EL (cell line): ENCODE measurements at regions not wholly inside any gene's neighbourhood (a gene's known extent, or its start where the extent isn't known, plus 50 kb on each side); places are given as distances from the start of the nearest gene placed in this dataset.

ENCODE experiments used
- DNase-seq: peaks from one replicate; pipeline ENCODE4 v3.0.0-alpha.2; 2016

GRCh38 chr10:78813526-78813925, 255.2 kb upstream of the ZMIZ1 start:
- no peak for DNase-seq

DNA sequence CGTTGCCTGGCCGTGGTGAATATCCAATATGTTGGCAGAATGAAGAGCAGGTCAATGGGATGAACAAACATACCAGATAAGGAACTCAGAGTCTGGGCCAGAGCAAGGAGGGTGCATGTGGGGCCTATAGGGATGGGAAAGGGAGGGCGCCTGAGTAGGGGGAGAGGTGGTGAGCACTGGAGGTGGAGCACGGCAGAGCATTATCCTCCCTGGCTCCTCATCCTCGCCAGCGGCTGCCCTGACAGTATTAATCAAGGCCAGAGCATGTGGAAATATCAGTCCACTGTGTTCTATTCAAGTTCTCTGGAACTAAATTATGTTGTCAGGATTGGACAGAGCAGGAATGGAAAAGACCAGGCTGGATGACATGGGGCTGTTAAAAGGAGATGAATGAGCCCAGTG, 254.8 kb upstream of the ZMIZ1 start:
- no peak for DNase-seq

DNA sequence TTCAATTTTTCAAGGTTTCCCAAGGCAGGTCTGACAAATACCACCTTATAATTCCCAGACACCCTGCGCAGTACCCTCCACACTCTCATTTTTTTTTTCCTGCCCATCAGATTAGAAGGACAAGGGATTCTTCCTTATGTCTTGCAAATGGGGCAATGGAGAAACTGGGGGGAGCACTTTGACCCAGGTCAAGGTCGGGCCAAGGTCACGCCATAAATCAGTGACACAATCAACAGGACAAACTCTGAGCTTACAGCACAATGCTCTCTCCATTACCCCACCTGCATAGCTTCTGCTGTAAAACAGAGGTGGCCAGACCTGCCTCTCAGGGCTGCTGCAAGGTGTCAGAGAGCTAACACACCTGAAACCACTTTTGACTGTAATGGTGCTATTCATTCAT, 254.4 kb upstream of the ZMIZ1 start:
- DNase-seq: no peak

- no peak for DNase-seq
Measured at GRCh38 chr10:78815702-78816334, 252.9 kb upstream of the ZMIZ1 start.

DNA sequence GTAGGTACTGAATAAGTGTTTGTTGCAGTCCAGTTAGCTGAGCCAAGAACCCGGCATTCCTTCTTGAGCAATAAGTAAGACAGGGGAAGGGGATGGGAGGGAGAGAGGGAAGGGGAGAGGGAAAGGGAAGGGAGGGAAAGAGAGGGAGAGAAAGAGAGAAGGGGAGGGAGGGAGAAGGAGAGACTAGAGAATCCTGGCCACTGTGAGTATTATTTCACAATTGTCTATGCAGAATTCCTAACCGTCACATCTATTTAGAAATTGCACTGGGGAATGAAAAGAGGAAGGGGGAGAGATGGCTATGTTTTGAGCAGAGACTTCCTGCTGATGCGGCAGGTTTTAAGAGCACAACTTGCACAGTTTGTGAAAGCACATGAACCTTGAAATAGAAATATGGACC, 251.4 kb upstream of the ZMIZ1 start:
- no peak for DNase-seq

DNA sequence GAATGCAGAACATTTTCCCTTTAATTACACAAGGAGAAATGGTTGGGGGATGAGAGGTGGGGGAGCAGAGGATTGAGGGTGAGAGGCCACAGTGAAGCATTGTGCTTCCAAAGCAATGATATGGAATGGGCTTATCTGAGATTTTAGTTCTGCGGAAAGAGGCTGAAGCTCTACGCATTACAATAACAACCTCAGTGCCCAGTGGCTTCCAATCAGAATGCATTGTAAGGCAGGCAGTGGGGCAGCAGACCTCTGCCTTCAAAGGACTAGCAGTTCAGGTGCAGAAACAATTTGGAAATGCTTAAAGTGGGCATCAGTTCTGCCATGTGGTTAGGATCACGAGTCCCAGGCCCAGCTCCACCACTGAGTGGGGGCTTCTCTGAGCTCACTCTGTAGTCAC, 251.0 kb upstream of the ZMIZ1 start:
- no peak for DNase-seq

GRCh38 chr10:78819361-78820006, 249.3 kb upstream of the ZMIZ1 start:
- no peak for DNase-seq

GRCh38 chr10:78820007-78820362, 248.8 kb upstream of the ZMIZ1 start:
- DNase-seq: no peak

DNA sequence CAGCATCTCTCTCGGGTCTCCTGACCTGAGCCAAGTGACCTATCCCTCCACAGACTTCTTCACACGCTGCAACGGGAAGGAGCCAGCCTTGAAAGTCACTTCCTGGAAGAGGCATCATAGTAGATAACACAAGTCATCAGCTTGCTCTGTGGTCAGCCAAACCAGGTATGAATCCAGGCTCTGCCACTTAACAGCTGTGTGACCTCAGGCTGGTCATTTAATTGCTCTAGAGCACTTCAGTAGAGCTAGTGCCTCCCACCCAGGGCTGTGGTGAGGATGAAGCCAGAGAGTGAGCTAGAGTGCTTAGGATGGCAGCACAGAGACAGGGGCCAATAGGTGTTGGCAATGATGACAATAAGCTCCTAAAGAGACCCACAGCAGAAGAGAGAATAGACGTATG, 247.7 kb upstream of the ZMIZ1 start:
- DNase-seq: no peak

DNA sequence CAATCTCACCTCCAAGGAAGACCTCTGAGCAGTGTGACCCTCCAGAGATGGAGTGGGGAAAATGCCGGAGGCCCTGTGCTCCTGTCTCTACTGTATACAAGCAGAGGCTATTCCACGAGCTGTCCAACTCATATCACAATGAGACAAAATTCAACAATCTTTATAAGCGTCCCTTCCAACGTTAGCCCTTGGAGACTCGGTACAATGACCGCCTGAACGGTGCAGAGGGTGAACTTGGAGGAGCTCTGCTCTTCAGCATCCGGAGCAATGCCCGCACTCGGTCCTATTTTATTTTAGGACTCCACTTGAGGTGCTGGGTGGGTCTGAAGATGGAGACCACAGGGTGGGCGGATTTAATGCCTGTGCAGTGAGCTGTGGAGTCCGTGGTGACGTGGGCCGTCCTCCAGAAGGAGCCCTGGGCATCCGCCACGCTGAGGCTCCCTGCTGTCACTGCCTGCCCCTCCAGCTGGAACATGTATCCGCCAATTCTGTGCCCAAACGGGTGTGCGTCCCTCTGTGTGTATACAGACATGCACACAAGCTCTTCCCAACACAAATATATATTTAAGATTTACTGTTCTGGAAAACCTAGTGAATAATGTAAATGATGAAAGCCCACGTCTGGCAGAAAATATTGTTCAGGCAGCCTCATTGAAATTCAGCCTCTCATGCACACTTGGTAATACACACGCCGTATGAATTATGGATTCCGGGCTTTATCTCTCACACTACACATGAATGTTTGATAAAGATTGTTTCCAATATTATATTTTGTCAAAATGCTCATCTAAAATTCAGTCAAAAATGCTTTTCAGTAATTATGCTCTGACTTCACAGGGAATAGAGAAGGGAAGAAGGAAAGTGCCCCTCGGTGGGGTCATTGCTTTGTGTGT, 239.9 kb upstream of the ZMIZ1 start:
- DNase-seq: no peak

GRCh38 chr10:78829565-78829964, 239.2 kb upstream of the ZMIZ1 start:
- peak; percentile 15 for DNase-seq

DNA sequence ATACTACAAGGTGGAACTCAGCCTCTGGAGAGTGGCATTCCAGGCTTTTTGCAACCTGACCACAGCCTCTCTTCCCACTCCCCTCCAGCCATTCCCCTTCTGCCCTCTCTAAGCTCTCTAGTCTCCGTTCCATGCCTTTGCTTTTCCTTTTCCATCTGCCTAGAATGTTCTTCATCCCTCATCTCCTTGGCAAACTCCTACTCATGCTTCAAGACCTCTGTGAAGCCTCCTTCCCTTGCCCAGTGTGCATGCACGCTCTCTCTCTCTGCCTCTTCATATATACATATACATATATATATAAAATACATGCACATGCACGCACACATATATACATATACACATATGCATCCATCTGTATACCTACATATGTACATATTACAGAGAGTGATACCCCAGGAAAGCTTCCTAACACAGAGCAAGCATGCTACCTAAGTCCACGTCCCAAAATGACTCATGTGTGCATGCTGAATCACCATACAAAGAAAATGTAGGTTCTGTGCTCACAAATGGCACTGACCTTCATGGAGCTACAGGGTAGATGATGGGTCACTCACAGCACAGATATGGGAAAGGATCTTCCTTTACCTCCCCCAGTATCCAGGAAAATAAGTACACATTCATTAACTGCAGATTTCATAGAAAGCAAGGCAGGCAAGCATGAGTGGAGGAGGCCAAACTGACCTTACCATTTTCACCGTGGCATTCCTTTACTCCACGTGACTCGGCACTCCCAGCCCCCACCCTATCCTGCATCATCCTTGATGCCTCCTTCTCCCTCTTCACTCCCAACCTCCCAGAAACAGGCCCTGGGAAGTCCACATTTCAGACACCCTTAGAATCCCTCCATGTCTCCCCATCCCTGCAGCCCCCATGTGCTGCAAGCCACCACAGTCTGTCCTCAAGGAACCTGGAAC, 238.4 kb upstream of the ZMIZ1 start:
- DNase-seq: peak; percentile 26

- DNase-seq: no peak
Measured at GRCh38 chr10:78830976-78831375, 237.8 kb upstream of the ZMIZ1 start.

DNA sequence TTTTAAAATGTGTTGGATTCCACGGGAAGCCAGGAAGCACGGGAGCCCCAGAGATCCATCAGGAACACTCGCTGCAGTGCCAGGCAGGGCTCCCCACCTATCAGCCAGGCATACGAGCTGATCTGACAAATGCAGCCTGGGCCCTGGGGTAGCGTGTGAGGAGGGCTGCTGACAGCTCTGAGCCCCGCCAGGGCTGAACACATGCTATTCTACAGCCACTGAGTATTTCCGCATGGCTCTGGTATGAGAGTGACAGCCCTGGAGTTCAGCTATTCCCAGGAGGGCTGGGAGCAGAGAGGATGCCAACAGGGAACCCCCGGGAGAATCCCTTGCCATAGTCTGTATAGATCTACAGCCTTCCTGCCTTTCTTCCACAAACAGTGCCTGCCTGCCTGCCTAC, 237.3 kb upstream of the ZMIZ1 start:
- no peak for DNase-seq

DNA sequence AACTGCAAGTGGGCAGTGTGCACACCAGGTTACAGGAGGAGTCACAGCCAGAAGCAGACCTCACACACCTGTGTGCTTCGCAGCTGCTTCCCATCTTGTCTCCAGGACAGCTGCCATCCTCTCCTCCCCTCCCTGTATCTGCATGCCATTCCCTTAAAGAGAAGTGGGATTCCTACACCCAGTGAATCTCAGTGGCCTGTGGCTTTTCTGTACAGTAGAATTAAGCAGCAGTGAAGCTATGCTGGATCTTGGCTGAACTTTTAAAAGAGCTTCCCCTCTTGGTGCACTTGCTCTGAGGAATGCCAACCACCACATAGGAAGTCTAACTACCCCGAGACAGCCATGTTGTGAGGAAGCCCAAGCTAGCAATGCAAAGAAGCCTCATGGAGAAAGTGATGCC, 236.5 kb upstream of the ZMIZ1 start:
- no peak for DNase-seq

- DNase-seq: no peak
Measured at GRCh38 chr10:78838141-78838657, 230.6 kb upstream of the ZMIZ1 start.

GRCh38 chr10:78843495-78843894, 225.3 kb upstream of the ZMIZ1 start:
- DNase-seq: no peak

DNA sequence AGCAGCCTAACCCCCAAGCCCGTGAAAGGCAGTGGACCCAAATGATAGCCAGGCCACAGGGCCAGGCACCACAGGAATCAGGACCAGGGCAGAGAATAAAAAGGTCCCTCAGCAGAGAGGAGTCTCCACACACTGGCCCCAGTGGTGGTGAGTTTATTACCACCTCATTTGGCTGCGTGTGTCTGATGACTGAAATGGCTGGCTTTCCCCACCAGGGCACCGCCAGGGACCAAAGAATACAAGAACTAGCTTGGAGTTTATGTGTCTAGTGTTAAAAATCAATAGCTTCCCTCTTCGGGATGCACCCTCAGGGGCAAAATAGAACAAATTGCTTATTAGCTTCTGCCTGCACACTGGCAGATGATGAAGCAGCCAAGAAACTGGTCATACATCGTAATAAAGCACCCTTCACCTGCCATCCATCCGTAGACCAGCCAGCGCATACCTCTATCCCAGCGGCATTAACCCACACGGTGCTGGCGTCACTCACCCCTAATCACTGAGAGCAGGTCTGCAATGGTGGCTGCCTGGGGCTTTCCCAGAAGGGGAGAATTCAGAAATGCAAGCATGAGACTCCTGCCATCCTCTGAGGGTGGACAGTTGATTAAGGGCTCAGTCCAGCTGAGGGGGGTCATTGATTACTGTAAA, 223.7 kb upstream of the ZMIZ1 start:
- no peak for DNase-seq

DNA sequence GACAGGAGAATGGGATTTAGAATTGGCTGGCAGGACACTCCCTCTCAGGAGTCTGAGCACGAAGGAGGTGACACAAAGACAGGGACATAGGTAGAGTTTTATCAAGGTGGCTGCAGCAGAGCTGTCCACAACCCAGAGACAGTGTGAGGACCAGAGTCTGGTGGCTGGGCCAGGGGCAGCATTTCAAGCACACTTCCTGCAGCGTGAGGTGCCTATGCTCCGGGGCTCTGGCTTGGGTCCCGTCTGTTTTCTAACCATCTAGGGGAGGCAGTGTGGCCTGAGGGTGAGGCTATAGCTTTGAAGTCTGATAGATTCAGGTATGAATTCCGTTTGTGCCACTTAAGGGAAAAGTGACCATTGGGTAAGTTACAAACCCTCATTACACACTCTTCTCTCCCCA, 222.7 kb upstream of the ZMIZ1 start:
- no peak for DNase-seq

- no peak for DNase-seq
Measured at GRCh38 chr10:78846760-78847159, 222.0 kb upstream of the ZMIZ1 start.

DNA sequence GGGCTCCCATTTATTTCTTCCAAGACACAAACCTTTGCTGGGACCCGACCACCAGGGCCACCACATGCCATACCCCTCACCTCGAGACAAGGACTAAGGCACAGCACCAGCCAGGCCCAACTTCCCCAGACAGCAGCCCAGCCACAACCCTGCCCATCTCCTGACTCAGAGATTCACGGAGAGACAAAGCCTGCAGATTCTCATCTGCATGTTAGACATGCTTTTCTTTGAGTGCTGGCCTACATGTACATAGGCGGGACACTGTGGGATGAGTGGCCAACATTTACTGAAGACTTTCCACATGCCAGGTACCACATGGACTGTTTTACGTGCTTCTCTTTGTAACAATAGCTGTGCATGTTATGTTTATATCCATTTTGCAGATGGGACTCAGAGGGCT, 221.3 kb upstream of the ZMIZ1 start:
- DNase-seq: no peak

DNA sequence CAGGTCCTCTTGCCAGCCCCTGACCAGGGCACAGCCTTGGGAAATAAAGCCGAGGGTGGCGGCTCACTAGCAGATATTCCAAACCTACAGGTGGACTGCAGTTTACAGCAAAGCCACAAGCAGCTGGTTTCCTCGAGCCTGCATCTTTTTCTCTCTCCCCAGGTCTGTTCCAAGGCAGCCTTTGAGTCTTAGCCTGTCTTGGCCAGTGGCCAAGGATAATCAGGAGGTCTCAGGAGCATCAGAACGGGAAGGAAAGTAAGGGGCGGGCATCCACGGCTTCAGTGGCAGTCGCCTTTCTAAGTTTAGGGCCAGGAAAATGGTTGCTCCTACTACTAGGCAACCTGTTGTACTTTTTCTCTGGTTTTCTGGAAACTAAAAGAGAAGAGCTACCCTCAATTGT, 219.7 kb upstream of the ZMIZ1 start:
- DNase-seq: no peak
